Skeletal muscle tissue (tissue), 3 donors: ENCODE measurements at regions not wholly inside any gene's neighbourhood (a gene's known extent, or its start where the extent isn't known, plus 50 kb on each side); places are given as distances from the start of the nearest gene placed in this dataset.
"Not testable (repeated sequence)": the region's sequence is repeated elsewhere in the genome, so short reads cannot be mapped to it uniquely, and the experiment has no call there.

Experiments used
- H3K27ac ChIP-seq: one replicate; pipeline ENCODE4 v1.7.0; 2013; ENCODE audit warnings: mild to moderate bottlenecking, low read depth, low read length, inconsistent platforms
- H3K27me3 ChIP-seq, 3 donors: one replicate each; pipeline ENCODE4 v1.7.0; 2013; ENCODE audit warnings: low read length in 3 of 3; ENCODE audit not compliant: control insufficient read depth in 3 of 3, insufficient read depth in 3 of 3
- H3K36me3 ChIP-seq, 3 donors: one replicate each; pipeline ENCODE4 v1.7.0; 2013; ENCODE audit warnings: low read length in 3 of 3; ENCODE audit not compliant: control insufficient read depth in 3 of 3, insufficient read depth in 3 of 3
- H3K4me1 ChIP-seq, 3 donors: one replicate each; pipeline ENCODE4 v1.7.0; 2013; ENCODE audit warnings: low read length in 3 of 3, mild to moderate bottlenecking in 3 of 3; ENCODE audit not compliant: control insufficient read depth in 3 of 3, insufficient read depth in 3 of 3
- H3K4me3 ChIP-seq, 3 donors: one replicate each; pipeline ENCODE4 v1.7.0; 2013; ENCODE audit warnings: low read length in 3 of 3
- H3K9ac ChIP-seq, 3 donors: one replicate each; pipeline ENCODE4 v1.7.0; 2013; ENCODE audit warnings: low read length in 3 of 3, mild to moderate bottlenecking in 3 of 3, moderate library complexity in 2 of 3, low read depth in 1 of 3
- H3K9me3 ChIP-seq, 3 donors: one replicate each; pipeline ENCODE4 v1.7.0; 2013; ENCODE audit warnings: low read length in 3 of 3; ENCODE audit not compliant: control insufficient read depth in 3 of 3
- donor health status: Osteomylitis.

DNA sequence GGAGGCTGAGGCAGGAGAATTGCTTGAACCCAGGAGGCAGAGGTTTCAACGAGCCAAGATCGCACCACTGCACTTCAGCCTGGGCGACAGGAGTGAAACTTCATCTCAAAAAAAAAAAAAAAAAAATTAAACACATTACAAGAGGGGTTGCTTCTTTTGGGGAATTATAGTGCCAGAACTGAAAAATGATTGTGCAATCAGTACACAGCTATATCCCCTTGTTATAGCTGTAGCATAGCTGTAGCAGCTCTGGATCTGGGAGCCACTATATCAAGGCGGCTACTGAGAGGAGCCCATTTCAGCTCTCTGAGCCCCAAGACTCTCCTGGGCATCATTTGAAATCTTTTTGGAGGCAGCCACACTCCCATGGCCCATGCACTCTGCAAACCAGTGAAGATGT is 334.3 kb downstream of the TFAP2A start:
- Histone ChIP-seq H3K9ac (no peak overlapping the region), H3K27ac (no peak overlapping the region), H3K36me3 (no peaks in the 10 kb centered on the region), H3K4me3 (no peak overlapping the region), H3K27me3 (no peaks in the 10 kb centered on the region), H3K4me1 (no peaks in the 10 kb centered on the region), H3K9me3 (peaks cover 0 to 2% (median 0%) of the 10 kb centered on the region in 3 donors)

GRCh38 chr6:10078581-10078980 is 336.3 kb downstream of the TFAP2A start:
- H3K4me3 ChIP-seq, result no peak overlapping the region
- no peaks in the 10 kb centered on the region for H3K4me1 ChIP-seq
- H3K36me3 ChIP-seq, result no peaks in the 10 kb centered on the region
- no peaks in the 10 kb centered on the region for H3K27me3 ChIP-seq
- H3K27ac ChIP-seq, result no peak overlapping the region
- H3K9me3 ChIP-seq, result peaks cover 0 to 2% (median 0%) of the 10 kb centered on the region in 3 donors
- no peak overlapping the region for H3K9ac ChIP-seq

- not testable (repeated sequence) for H3K9me3 ChIP-seq, H3K9ac ChIP-seq, H3K27me3 ChIP-seq, H3K36me3 ChIP-seq, H3K4me3 ChIP-seq, H3K4me1 ChIP-seq, H3K27ac ChIP-seq
These were observed 340.1 kb downstream of the TFAP2A start for GRCh38 chr6:10074726-10075125.

- no peaks in the 10 kb centered on the region for H3K9me3 ChIP-seq
These were observed 341.5 kb downstream of the TFAP2A start for GRCh38 chr6:10073341-10073740.

DNA sequence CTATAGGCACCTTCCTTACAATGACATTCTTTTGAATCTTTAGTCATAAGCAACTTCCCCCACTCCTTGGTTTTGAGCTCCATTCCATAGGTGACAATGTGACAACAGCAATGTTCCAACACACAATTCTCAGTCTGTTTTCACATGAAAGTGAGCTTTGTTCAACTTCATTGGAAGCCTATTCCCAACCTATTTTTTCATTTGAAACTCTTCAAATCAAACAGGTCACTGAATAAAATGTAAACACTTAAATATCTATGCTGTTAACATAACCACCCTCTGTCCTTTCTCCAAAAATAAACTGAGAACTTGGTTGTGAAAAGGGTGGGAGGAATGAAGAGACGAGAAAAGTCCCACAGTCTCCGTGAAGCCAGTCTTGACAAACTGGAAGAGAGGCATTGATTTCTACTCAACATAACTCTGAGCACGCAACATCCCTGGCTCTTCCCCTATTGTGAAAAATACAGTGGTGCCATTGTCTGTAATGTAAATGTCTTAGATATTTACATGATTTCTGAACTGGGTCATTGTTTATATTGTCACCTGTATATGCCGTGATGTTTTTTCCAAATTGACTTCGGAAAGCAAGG is 343.1 kb downstream of the TFAP2A start:
- no peak overlapping the region for H3K4me3 ChIP-seq
- H3K9ac ChIP-seq, result no peak overlapping the region
- no peaks in the 10 kb centered on the region for H3K27me3 ChIP-seq
- H3K9me3 ChIP-seq, result no peaks in the 10 kb centered on the region
- H3K36me3 ChIP-seq, result no peaks in the 10 kb centered on the region
- H3K27ac ChIP-seq, result no peak overlapping the region
- H3K4me1 ChIP-seq, result no peaks in the 10 kb centered on the region

More at GRCh38 chr6:10073341-10073740, 341.5 kb downstream of the TFAP2A start:
- H3K4me1 ChIP-seq, result no peaks in the 10 kb centered on the region
- H3K36me3 ChIP-seq, result no peaks in the 10 kb centered on the region
- H3K27me3 ChIP-seq, result no peaks in the 10 kb centered on the region
- no peak overlapping the region for H3K4me3 ChIP-seq
- no peak overlapping the region for H3K27ac ChIP-seq
- no peak overlapping the region for H3K9ac ChIP-seq

DNA sequence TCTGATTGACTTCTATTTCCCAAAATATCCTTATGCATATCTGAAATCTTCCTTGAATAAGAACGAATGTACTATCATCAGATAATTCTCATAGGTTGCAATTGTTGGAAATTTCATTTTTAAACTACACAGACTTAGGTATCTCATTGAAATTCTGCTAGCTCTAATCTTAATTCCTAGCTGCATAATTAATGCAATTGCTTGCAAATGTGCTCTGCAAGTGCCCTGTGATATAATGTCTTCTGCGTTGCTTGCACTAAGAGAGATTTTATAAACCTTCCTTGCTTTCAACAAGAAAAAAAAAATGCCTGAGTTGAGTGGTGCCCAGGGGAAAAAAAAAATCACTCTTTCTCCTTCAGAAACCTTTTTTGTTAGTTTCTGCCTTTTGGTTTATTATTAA is 354.9 kb downstream of the TFAP2A start:
- H3K27me3 ChIP-seq, result peaks cover 0 to 4% (median 0%) of the 10 kb centered on the region in 3 donors
- no peaks in the 10 kb centered on the region for H3K9me3 ChIP-seq
- no peak overlapping the region for H3K9ac ChIP-seq
- no peaks in the 10 kb centered on the region for H3K36me3 ChIP-seq
- H3K4me3 ChIP-seq, result no peak overlapping the region
- no peaks in the 10 kb centered on the region for H3K4me1 ChIP-seq
- no peak overlapping the region for H3K27ac ChIP-seq

DNA sequence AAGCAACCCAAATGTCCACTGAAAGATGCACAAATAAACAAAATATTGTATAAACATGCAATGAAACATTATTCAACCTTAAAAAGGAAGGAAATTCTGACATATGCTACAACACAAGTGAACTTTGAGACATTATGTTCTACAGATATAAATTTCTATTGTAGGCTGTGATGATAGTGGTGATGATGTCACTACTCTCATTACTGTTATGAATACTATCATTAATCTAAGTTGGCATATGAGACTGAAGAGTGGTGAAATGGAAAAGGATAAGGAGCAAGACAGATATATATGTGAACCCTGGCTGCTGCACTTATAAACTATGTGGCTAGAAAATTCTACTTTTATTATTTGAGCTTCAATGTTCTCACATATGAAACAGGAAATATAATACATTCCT is 360.2 kb downstream of the TFAP2A start:
- Histone ChIP-seq H3K36me3 (no peaks in the 10 kb centered on the region), H3K27me3 (peaks cover 0 to 4% (median 0%) of the 10 kb centered on the region in 3 donors), H3K4me3 (no peak overlapping the region), H3K9ac (no peak overlapping the region), H3K9me3 (no peaks in the 10 kb centered on the region), H3K27ac (no peak overlapping the region), H3K4me1 (no peaks in the 10 kb centered on the region)

- no peaks in the 10 kb centered on the region for H3K4me1 ChIP-seq
- H3K4me3 ChIP-seq, result no peak overlapping the region
- no peak overlapping the region for H3K27ac ChIP-seq
- H3K36me3 ChIP-seq, result no peaks in the 10 kb centered on the region
- no peaks in the 10 kb centered on the region for H3K27me3 ChIP-seq
- H3K9ac ChIP-seq, result no peak overlapping the region
- H3K9me3 ChIP-seq, result no peaks in the 10 kb centered on the region
These were observed 363.6 kb downstream of the TFAP2A start for GRCh38 chr6:10051283-10051682.

- Histone ChIP-seq H3K9me3 (no peaks in the 10 kb centered on the region), H3K4me1 (no peaks in the 10 kb centered on the region), H3K27me3 (no peaks in the 10 kb centered on the region), H3K4me3 (no peak overlapping the region), H3K9ac (no peak overlapping the region), H3K36me3 (no peaks in the 10 kb centered on the region), H3K27ac (no peak overlapping the region)
These were observed 366.2 kb downstream of the TFAP2A start for GRCh38 chr6:10048370-10049297.

DNA sequence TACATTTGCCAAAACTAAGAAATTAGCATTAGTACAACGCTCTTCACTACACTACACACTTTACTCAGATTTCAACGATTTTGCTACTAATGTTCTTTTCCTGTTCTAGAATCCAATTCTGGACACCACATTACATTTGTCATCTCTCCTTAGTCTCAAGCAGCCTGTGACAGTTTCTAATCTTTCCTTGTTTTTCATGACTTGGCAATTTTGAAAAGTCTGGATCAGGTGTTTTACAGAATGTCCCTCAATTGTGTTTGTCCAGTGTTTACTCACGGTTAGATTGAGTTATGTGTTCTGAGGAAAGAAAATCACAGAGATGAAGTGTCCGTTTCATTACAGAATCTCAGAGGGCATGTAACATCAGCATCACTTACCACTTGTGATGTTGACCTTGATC is 372.6 kb downstream of the TFAP2A start:
- no peak overlapping the region for H3K4me3 ChIP-seq
- no peaks in the 10 kb centered on the region for H3K36me3 ChIP-seq
- H3K9me3 ChIP-seq, result no peaks in the 10 kb centered on the region
- no peaks in the 10 kb centered on the region for H3K27me3 ChIP-seq
- no peak overlapping the region for H3K27ac ChIP-seq
- no peak overlapping the region for H3K9ac ChIP-seq
- no peaks in the 10 kb centered on the region for H3K4me1 ChIP-seq
